Endothelial cell of umbilical vein (primary cell): ENCODE measurements at regions not wholly inside any gene's neighbourhood (a gene's known extent, or its start where the extent isn't known, plus 50 kb on each side); places are given as distances from the start of the nearest gene placed in this dataset.

Experiments used
- BruUV-seq: library from RNA; stranded (reverse); fragments of 400-500 nt; replicated peaks from 2 replicates; lab custom pipeline; 2021; lab: Mats Ljungman, UMichigan
- CTCF ChIA-PET: fragments of 300-600, 350-600 bp; sonication (Branson Sonifier 250); formaldehyde crosslinking; loops from one replicate; lab custom pipeline; 2021; ENCODE audit warnings: antibody characterized with exemption, inconsistent platforms; lab: Charles Lee
- POLR2A ChIA-PET: fragments of 300-600, 350-600 bp; sonication (Branson Sonifier 250); formaldehyde crosslinking; loops from one replicate; lab custom pipeline; 2021; ENCODE audit warnings: antibody characterized with exemption, inconsistent platforms; lab: Charles Lee
- DNase-seq: peaks from one replicate; pipeline ENCODE4 v3.0.0-alpha.2; 2011; ENCODE audit warnings: low read depth, low spot score
- FAIRE-seq: peaks from 2 replicates; lab custom pipeline; 2011; peaks lifted over from hg19 to GRCh38; lab: Jason Lieb, UNC
- H2AFZ ChIP-seq: 2 replicates; pipeline ENCODE4 v1.6.0; 2012; ENCODE audit warnings: low read depth, low read length, control low read depth, inconsistent platforms
- H3K27ac ChIP-seq: 2 replicates; pipeline ENCODE4 v1.5.1; 2011; ENCODE audit warnings: low read depth, mild to moderate bottlenecking, control low read depth, low read length, moderate library complexity; ENCODE audit not compliant: insufficient read depth
- H3K27me3 ChIP-seq, 2 experiments: 2 replicates each; pipeline versions ENCODE4 v1.6.0 to v1.6.1; 2011; ENCODE audit warnings: low read length in 2 of 2, mixed read lengths in 1 of 2; ENCODE audit not compliant: control insufficient read depth in 2 of 2, insufficient read depth in 2 of 2
- H3K36me3 ChIP-seq, 2 experiments: 2 replicates in 1 of 2; 3 replicates in 1 of 2; pipeline ENCODE4 v1.5.1; 2011; ENCODE audit warnings: low read length in 2 of 2, mild to moderate bottlenecking in 1 of 2, moderate library complexity in 1 of 2; ENCODE audit not compliant: control insufficient read depth in 2 of 2, insufficient read depth in 2 of 2; ENCODE audit errors: extremely low read depth in 1 of 2
- H3K4me1 ChIP-seq: 3 replicates; pipeline ENCODE4 v1.5.1; 2011; ENCODE audit warnings: mild to moderate bottlenecking, low read length; ENCODE audit not compliant: control insufficient read depth, insufficient read depth; ENCODE audit errors: extremely low read depth
- H3K4me2 ChIP-seq: 2 replicates; pipeline ENCODE4 v1.6.1; 2011; ENCODE audit warnings: low read length, control low read depth, mixed read lengths; ENCODE audit not compliant: insufficient read depth
- H3K4me3 ChIP-seq, 3 experiments: fragments of 200-600 bp in 1 of 3; sonication (generic), shearing (Covaris generic) in 1 of 3; replicated peaks in 1 of 3; 2 replicates each; pipeline ENCODE4 v1.5.1; 2011 to 2016; ENCODE audit warnings: control low read depth in 3 of 3, low read length in 3 of 3, mild to moderate bottlenecking in 2 of 3, inconsistent platforms in 1 of 3, low read depth in 1 of 3, moderate library complexity in 1 of 3; ENCODE audit not compliant: insufficient read depth in 1 of 3
- H3K79me2 ChIP-seq: 2 replicates; pipeline ENCODE4 v1.6.0; 2012; ENCODE audit warnings: low read length, inconsistent platforms; ENCODE audit not compliant: control insufficient read depth, insufficient read depth
- H3K9ac ChIP-seq: replicated peaks from 2 replicates; pipeline ENCODE3; 2011; ENCODE audit warnings: low read length, control low read depth; ENCODE audit not compliant: insufficient read depth; ENCODE audit errors: extremely low read depth
- H3K9me1 ChIP-seq: replicated peaks from 3 replicates; pipeline ENCODE4 v1.6.0; 2011; ENCODE audit warnings: mild to moderate bottlenecking, low read length; ENCODE audit not compliant: control insufficient read depth, insufficient read depth; ENCODE audit errors: extremely low read depth
- H3K9me3 ChIP-seq: replicated peaks from 2 replicates; pipeline ENCODE4 v1.5.1; 2012; ENCODE audit warnings: low read length, inconsistent platforms; ENCODE audit not compliant: control insufficient read depth, insufficient read depth
- H4K20me1 ChIP-seq: replicated peaks from 2 replicates; pipeline ENCODE3; 2011; ENCODE audit warnings: mild to moderate bottlenecking, low read length; ENCODE audit not compliant: control insufficient read depth, insufficient read depth; ENCODE audit errors: extremely low read depth
- EZH2 ChIP-seq: IDR thresholded peaks from 2 replicates; pipeline ENCODE4 v1.6.1; 2012; ENCODE audit warnings: borderline replicate concordance, low read depth, mild to moderate bottlenecking, moderate library complexity, low read length, inconsistent platforms; ENCODE audit not compliant: severe bottlenecking
- FOS ChIP-seq: IDR thresholded peaks from 2 replicates; pipeline ENCODE4 v1.6.1; 2011; ENCODE audit warnings: mild to moderate bottlenecking, low read length, moderate library complexity, borderline replicate concordance; ENCODE audit not compliant: insufficient read depth
- GATA2 ChIP-seq: IDR thresholded peaks from 2 replicates; pipeline ENCODE4 v1.7.0; 2011; ENCODE audit warnings: low read depth, mild to moderate bottlenecking, moderate library complexity, mixed read lengths, low read length; ENCODE audit not compliant: insufficient read length, insufficient read depth
- JUN ChIP-seq: IDR thresholded peaks from 2 replicates; pipeline ENCODE4 v1.6.1; 2011; ENCODE audit warnings: borderline replicate concordance, low read depth; ENCODE audit not compliant: insufficient read length, insufficient read depth
- MYC ChIP-seq: IDR thresholded peaks from one replicate; pipeline ENCODE4 v1.6.1; 2011; ENCODE audit warnings: mild to moderate bottlenecking, low read depth, low read length
- POLR2A ChIP-seq: IDR thresholded peaks from 2 replicates; pipeline ENCODE4 v1.6.1; 2012; ENCODE audit warnings: low read depth, mild to moderate bottlenecking, control low read depth, low read length
- POLR2AphosphoS5 ChIP-seq: IDR thresholded peaks from 2 replicates; pipeline ENCODE4 v1.6.1; 2012; ENCODE audit warnings: low read depth, mild to moderate bottlenecking, control low read depth, low read length, moderate library complexity; ENCODE audit not compliant: insufficient read depth
- dilution Hi-C: fragments of 300-500 bp; cut with MboI; formaldehyde crosslinking; loops from one replicate; pipeline ENCODE4 v1.15.0; 2019; ENCODE audit warnings: low sequenced_read_pairs; ENCODE audit not compliant: extremely low pct_ligation_motif_present
- intact Hi-C: fragments of 100-400 bp; cut with micrococcal nuclease; formaldehyde crosslinking; loops from one replicate; pipeline ENCODE4 v1.10.0; 2022
- TF ChIP-seq, protein P1 (sequence below), 2 donors: IDR thresholded peaks; 1 replicate in 1 of 2; 2 replicates in 1 of 2; pipeline ENCODE4 v1.5.1; 2011; ENCODE audit warnings: low read length in 2 of 2, mild to moderate bottlenecking in 2 of 2, moderate library complexity in 2 of 2, control low read depth in 1 of 2, inconsistent platforms in 1 of 2, low read depth in 1 of 2; ENCODE audit not compliant: insufficient read depth in 1 of 2; ENCODE audit errors: extremely low read depth in 1 of 2
- TF ChIP-seq, protein P2 (sequence below): IDR thresholded peaks from 2 replicates; pipeline ENCODE4 v1.6.1; 2011; ENCODE audit not compliant: insufficient read depth, insufficient read length

DNA sequence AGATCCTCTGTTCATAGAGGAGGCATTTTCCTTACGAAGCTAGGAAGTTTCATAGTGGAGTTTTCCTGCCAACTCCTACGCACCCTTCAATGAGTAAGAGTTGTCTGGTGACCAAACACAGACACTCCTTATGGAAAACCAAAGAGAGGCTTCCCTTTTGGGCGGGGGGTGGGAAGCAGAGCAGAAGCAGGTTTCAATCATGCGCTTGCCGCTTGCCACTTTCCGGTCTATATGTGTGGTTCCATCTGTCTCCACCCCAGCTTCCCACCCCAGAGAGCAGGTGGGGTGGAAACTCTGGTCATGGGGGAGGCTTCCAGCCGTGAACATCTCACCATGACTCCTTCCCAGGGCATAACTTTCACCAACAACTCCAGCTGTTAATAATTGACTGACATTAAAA, 68.8 kb upstream of the GRB10 start:
- no peaks in the 10 kb centered on the region for H3K9me1 ChIP-seq
- FAIRE-seq: no peak
- H3K79me2 ChIP-seq: no peaks in the 10 kb centered on the region
- H3K9me3 ChIP-seq: no peaks in the 10 kb centered on the region
- peaks cover 1 to 3% of the 10 kb centered on the region in 2 experiments for H3K27me3 ChIP-seq
- no TSS peak for BruUV-seq
- no peak overlapping the region for H3K9ac ChIP-seq
- no peak overlapping the region for H3K4me2 ChIP-seq
- TF ChIP-seq POLR2AphosphoS5 (no peak), MYC (no peak), EZH2 (no peak), FOS (no peak), JUN (no peak), POLR2A (no peak), GATA2 (no peak)
- TF ChIP-seq, protein P1, sequence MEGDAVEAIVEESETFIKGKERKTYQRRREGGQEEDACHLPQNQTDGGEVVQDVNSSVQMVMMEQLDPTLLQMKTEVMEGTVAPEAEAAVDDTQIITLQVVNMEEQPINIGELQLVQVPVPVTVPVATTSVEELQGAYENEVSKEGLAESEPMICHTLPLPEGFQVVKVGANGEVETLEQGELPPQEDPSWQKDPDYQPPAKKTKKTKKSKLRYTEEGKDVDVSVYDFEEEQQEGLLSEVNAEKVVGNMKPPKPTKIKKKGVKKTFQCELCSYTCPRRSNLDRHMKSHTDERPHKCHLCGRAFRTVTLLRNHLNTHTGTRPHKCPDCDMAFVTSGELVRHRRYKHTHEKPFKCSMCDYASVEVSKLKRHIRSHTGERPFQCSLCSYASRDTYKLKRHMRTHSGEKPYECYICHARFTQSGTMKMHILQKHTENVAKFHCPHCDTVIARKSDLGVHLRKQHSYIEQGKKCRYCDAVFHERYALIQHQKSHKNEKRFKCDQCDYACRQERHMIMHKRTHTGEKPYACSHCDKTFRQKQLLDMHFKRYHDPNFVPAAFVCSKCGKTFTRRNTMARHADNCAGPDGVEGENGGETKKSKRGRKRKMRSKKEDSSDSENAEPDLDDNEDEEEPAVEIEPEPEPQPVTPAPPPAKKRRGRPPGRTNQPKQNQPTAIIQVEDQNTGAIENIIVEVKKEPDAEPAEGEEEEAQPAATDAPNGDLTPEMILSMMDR (IDR thresholded peaks at IDR 0.05; ENCODE audit: extremely low read depth in 1 of 2, insufficient read depth in 1 of 2, low read depth in 1 of 2, low read length in 2 of 2): no peak
- TF ChIP-seq, protein P2, sequence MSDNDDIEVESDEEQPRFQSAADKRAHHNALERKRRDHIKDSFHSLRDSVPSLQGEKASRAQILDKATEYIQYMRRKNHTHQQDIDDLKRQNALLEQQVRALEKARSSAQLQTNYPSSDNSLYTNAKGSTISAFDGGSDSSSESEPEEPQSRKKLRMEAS: no peak
- no peaks in the 10 kb centered on the region for H3K4me1 ChIP-seq
- H2AFZ ChIP-seq: no peak overlapping the region
- intact Hi-C loops (no loop called here), dilution Hi-C loops (no loop called here)
- no peak for DNase-seq
- H4K20me1 ChIP-seq: no peaks in the 10 kb centered on the region
- POLR2A ChIA-PET: no interaction called here
- H3K27ac ChIP-seq: no peak overlapping the region
- no peaks in the 10 kb centered on the region for H3K36me3 ChIP-seq
- CTCF ChIA-PET: no interaction called here
- no peak overlapping the region for H3K4me3 ChIP-seq
